NCI-H2171 (cell line): ENCODE measurements at regions not wholly inside any gene's neighbourhood (a gene's known extent, or its start where the extent isn't known, plus 50 kb on each side); places are given as distances from the start of the nearest gene placed in this dataset.

ENCODE experiments used
- DNase-seq: peaks from one replicate; lab custom pipeline; 2025; lab: John Stamatoyannopoulos, UW

- DNase-seq: no peak
These were observed 235.4 kb upstream of the LYPLAL1 start for GRCh38 chr1:218938259-218938658.

- DNase-seq: no peak
These were observed 234.6 kb upstream of the LYPLAL1 start for GRCh38 chr1:218939095-218939494.

GRCh38 chr1:218942431-218942830 lies 231.2 kb upstream of the LYPLAL1 start:
- DNase-seq: no peak

GRCh38 chr1:218943371-218943770 lies 230.3 kb upstream of the LYPLAL1 start:
- no peak for DNase-seq

GRCh38 chr1:218945050-218945449 lies 228.6 kb upstream of the LYPLAL1 start:
- DNase-seq: no peak

GRCh38 chr1:218946147-218946546 lies 227.5 kb upstream of the LYPLAL1 start:
- no peak for DNase-seq

GRCh38 chr1:218948446-218948845 lies 225.2 kb upstream of the LYPLAL1 start:
- DNase-seq: no peak

- no peak for DNase-seq
These were observed 220.3 kb upstream of the LYPLAL1 start for GRCh38 chr1:218953386-218953785.

- no peak for DNase-seq
These were observed 215.7 kb upstream of the LYPLAL1 start for GRCh38 chr1:218957971-218958370.

GRCh38 chr1:218959784-218960183 lies 213.9 kb upstream of the LYPLAL1 start:
- DNase-seq: no peak

- no peak for DNase-seq
These were observed 209.1 kb upstream of the LYPLAL1 start for GRCh38 chr1:218964471-218965185.

- DNase-seq: no peak
These were observed 207.9 kb upstream of the LYPLAL1 start for GRCh38 chr1:218965821-218966220.

- DNase-seq: no peak
These were observed 206.4 kb upstream of the LYPLAL1 start for GRCh38 chr1:218967254-218967653.

GRCh38 chr1:218967836-218968235 lies 205.8 kb upstream of the LYPLAL1 start:
- no peak for DNase-seq

GRCh38 chr1:218969006-218969405 lies 204.7 kb upstream of the LYPLAL1 start:
- DNase-seq: no peak

GRCh38 chr1:218970397-218970990 lies 203.2 kb upstream of the LYPLAL1 start:
- no peak for DNase-seq

GRCh38 chr1:218971156-218971555 lies 202.5 kb upstream of the LYPLAL1 start:
- DNase-seq: no peak

GRCh38 chr1:218980881-218981280 lies 192.8 kb upstream of the LYPLAL1 start:
- no peak for DNase-seq

- DNase-seq: no peak
These were observed 191.2 kb upstream of the LYPLAL1 start for GRCh38 chr1:218982482-218982881.

- DNase-seq: no peak
These were observed 190.2 kb upstream of the LYPLAL1 start for GRCh38 chr1:218983433-218983832.

GRCh38 chr1:218983848-218984247 lies 189.8 kb upstream of the LYPLAL1 start:
- DNase-seq: no peak

GRCh38 chr1:218985424-218985984 lies 188.2 kb upstream of the LYPLAL1 start:
- no peak for DNase-seq

GRCh38 chr1:218986816-218987215 lies 186.9 kb upstream of the LYPLAL1 start:
- DNase-seq: no peak

- DNase-seq: no peak
These were observed 183.7 kb upstream of the LYPLAL1 start for GRCh38 chr1:218990019-218990418.
